Upper lobe of left lung (tissue), 4 donors: ENCODE measurements at regions not wholly inside any gene's neighbourhood (a gene's known extent, or its start where the extent isn't known, plus 50 kb on each side); places are given as distances from the start of the nearest gene placed in this dataset.

Experiments
- POLR2A ChIP-seq, 4 donors: fragments of 450-650 bp; IDR thresholded peaks; one replicate each; pipeline ENCODE4 v1.5.1; 2016 to 2017; ENCODE audit warnings: antibody characterized with exemption in 4 of 4, mild to moderate bottlenecking in 2 of 4
- POLR2AphosphoS5 ChIP-seq, 2 donors: sonication (generic); formaldehyde crosslinking; IDR thresholded peaks; one replicate each; pipeline ENCODE4 v1.5.1; 2017; ENCODE audit warnings: antibody characterized with exemption in 2 of 2
- TF ChIP-seq, protein P1 (sequence below), 6 experiments: fragments of 450-650 bp in 4 of 6; fragments of 200-600 bp in 2 of 6; sonication (generic) in 2 of 6; IDR thresholded peaks; one replicate each; pipeline ENCODE4 v1.5.1; 2016 to 2019; ENCODE audit warnings: antibody characterized with exemption in 6 of 6

DNA sequence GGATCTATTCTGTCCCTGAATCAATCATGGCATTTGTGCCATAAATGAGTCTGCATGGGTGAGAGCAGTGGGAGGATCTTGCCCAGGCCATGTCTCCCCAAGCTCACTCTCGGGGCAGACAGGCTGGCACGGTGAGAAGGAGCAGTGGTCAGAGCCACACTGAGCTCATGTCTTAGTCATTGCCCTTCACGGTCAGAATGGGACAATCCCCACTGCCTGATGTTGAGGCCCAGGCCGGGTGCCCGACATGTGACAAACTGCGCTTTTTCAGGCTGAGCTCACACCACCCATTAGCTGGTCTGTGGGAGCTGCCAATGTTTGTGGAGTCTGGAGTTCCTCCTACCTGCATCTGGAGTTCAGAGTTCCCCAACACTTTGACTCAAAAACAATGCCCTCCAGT is 481.9 kb downstream of the COG6 start:
- TF ChIP-seq, protein P1, sequence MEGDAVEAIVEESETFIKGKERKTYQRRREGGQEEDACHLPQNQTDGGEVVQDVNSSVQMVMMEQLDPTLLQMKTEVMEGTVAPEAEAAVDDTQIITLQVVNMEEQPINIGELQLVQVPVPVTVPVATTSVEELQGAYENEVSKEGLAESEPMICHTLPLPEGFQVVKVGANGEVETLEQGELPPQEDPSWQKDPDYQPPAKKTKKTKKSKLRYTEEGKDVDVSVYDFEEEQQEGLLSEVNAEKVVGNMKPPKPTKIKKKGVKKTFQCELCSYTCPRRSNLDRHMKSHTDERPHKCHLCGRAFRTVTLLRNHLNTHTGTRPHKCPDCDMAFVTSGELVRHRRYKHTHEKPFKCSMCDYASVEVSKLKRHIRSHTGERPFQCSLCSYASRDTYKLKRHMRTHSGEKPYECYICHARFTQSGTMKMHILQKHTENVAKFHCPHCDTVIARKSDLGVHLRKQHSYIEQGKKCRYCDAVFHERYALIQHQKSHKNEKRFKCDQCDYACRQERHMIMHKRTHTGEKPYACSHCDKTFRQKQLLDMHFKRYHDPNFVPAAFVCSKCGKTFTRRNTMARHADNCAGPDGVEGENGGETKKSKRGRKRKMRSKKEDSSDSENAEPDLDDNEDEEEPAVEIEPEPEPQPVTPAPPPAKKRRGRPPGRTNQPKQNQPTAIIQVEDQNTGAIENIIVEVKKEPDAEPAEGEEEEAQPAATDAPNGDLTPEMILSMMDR (IDR thresholded peaks at IDR 0.05), result no peak
- no peak for TF ChIP-seq POLR2A (IDR thresholded peaks at IDR 0.05)
- TF ChIP-seq POLR2AphosphoS5 (IDR thresholded peaks at IDR 0.05), result no peak
